GM18868 (cell line): ENCODE measurements at regions not wholly inside any gene's neighbourhood (a gene's known extent, or its start where the extent isn't known, plus 50 kb on each side); places are given as distances from the start of the nearest gene placed in this dataset.

Source experiments
- ATAC-seq: cut with Tn5 transposase; IDR thresholded peaks from one replicate; pipeline ENCODE4 v1.9.1; 2021; ENCODE audit warnings: mild to moderate bottlenecking, moderate library complexity; ENCODE audit not compliant: unreplicated experiment

GRCh38 chr11:127063241-127063640 lies 62.7 kb upstream of the KIRREL3 start:
- ATAC-seq, result no peak

GRCh38 chr11:127061947-127062346 lies 61.4 kb upstream of the KIRREL3 start:
- ATAC-seq, result no peak

GRCh38 chr11:127059750-127060149 lies 59.2 kb upstream of the KIRREL3 start:
- ATAC-seq, result no peak

GRCh38 chr11:127059286-127059685 lies 58.7 kb upstream of the KIRREL3 start:
- no peak for ATAC-seq

- no peak for ATAC-seq
Measured at GRCh38 chr11:127058524-127058923, 58.0 kb upstream of the KIRREL3 start.

- ATAC-seq, result no peak
Measured at GRCh38 chr11:127057126-127057525, 56.6 kb upstream of the KIRREL3 start.

- ATAC-seq, result no peak
Measured at GRCh38 chr11:127056338-127056971, 55.9 kb upstream of the KIRREL3 start.

- no peak for ATAC-seq
Measured at GRCh38 chr11:127055236-127055635, 54.7 kb upstream of the KIRREL3 start.

GRCh38 chr11:127054153-127054552 lies 53.6 kb upstream of the KIRREL3 start:
- no peak for ATAC-seq

- no peak for ATAC-seq
Measured at GRCh38 chr11:127052404-127052803, 51.8 kb upstream of the KIRREL3 start.
